ENCODE measurements at regions not wholly inside any gene's neighbourhood (a gene's known extent, or its start where the extent isn't known, plus 50 kb on each side); places are given as distances from the start of the nearest gene placed in this dataset.

GRCh38 chr1:234988155-234988517 lies 140.5 kb downstream of the TOMM20 start:
- DNase-seq: no peak

GRCh38 chr1:234987415-234988154 lies 141.1 kb downstream of the TOMM20 start:
- no peak for DNase-seq

- no peak for DNase-seq
These were observed 141.8 kb downstream of the TOMM20 start for GRCh38 chr1:234986750-234987414.

GRCh38 chr1:234985516-234986294 lies 142.9 kb downstream of the TOMM20 start:
- DNase-seq: no peak

- no peak for DNase-seq
These were observed 143.6 kb downstream of the TOMM20 start for GRCh38 chr1:234985007-234985370.

- DNase-seq: no peak
These were observed 144.9 kb downstream of the TOMM20 start for GRCh38 chr1:234983564-234984238.

GRCh38 chr1:234981758-234982157 lies 146.9 kb downstream of the TOMM20 start:
- DNase-seq: no peak

GRCh38 chr1:234980645-234981396 lies 147.8 kb downstream of the TOMM20 start:
- no peak for DNase-seq

- no peak for DNase-seq
These were observed 148.4 kb downstream of the TOMM20 start for GRCh38 chr1:234980291-234980644.

- no peak for DNase-seq
These were observed 149.0 kb downstream of the TOMM20 start for GRCh38 chr1:234979296-234980279.

- peak in 1 of 2 experiments; percentile 23 for DNase-seq
These were observed 150.0 kb downstream of the TOMM20 start for GRCh38 chr1:234978397-234979295.

- DNase-seq: peak in 1 of 2 experiments; percentile 30
These were observed 150.7 kb downstream of the TOMM20 start for GRCh38 chr1:234977875-234978396.

GRCh38 chr1:234976861-234977680 lies 151.6 kb downstream of the TOMM20 start:
- DNase-seq: no peak

- no peak for DNase-seq
These were observed 152.4 kb downstream of the TOMM20 start for GRCh38 chr1:234975941-234976860.

- DNase-seq: peak; percentile 29 to 81
These were observed 153.3 kb downstream of the TOMM20 start for GRCh38 chr1:234975122-234975940.

GRCh38 chr1:234973426-234974250 lies 155.0 kb downstream of the TOMM20 start:
- peak; percentile 76 to 96 for DNase-seq
